ENCODE measurements at regions not wholly inside any gene's neighbourhood (a gene's known extent, or its start where the extent isn't known, plus 50 kb on each side); places are given as distances from the start of the nearest gene placed in this dataset.
"Not testable (repeated sequence)": the region's sequence is repeated elsewhere in the genome, so short reads cannot be mapped to it uniquely, and the experiment has no call there.

GRCh38 chr6:15748341-15748740 lies 85.5 kb upstream of the DTNBP1 start:
- TF ChIP-seq CTCF (IDR thresholded peaks at IDR 0.05) (no peak), POLR2A (IDR thresholded peaks at IDR 0.05) (no peak)
- ATAC-seq = peak; percentile 47
- intact Hi-C loops (cut with DNase I) = no loop called here

GRCh38 chr6:15747354-15747883 lies 84.6 kb upstream of the DTNBP1 start:
- ATAC-seq = no peak
- TF ChIP-seq POLR2A (IDR thresholded peaks at IDR 0.05) (no peak), CTCF (IDR thresholded peaks at IDR 0.05) (no peak)
- no peaks in the 10 kb centered on the region for H3K4me1 ChIP-seq
- no peaks in the 10 kb centered on the region for H3K27me3 ChIP-seq
- no peak for DNase-seq
- no peak overlapping the region for H3K27ac ChIP-seq
- H3K36me3 ChIP-seq (replicated peaks in 1 of 2; ENCODE audit: insufficient read depth in 1 of 2, low read depth in 2 of 2) = no peaks in the 10 kb centered on the region
- WGBS, 2 donors = 69 to 91% methylated on average over 2 of the region's 2 CpGs
- H3K4me3 ChIP-seq = no peak overlapping the region
- no peaks in the 10 kb centered on the region for H3K9me3 ChIP-seq
- intact Hi-C loops (cut with DNase I) = no loop called here

More at GRCh38 chr6:15748341-15748740, 85.5 kb upstream of the DTNBP1 start:
- Histone ChIP-seq H3K27ac (no peak overlapping the region), H3K9me3 (no peaks in the 10 kb centered on the region), H3K36me3 (replicated peaks in 1 of 2; ENCODE audit: insufficient read depth in 1 of 2, low read depth in 2 of 2) (no peaks in the 10 kb centered on the region), H3K27me3 (no peaks in the 10 kb centered on the region), H3K4me1 (no peaks in the 10 kb centered on the region), H3K4me3 (no peak overlapping the region)
- DNase-seq = peak in 2 of 4 donors; percentile 34 to 54
- WGBS, 2 donors = 59 to 61% methylated on average over 4 of the region's 4 CpGs

- H3K4me1 ChIP-seq = no peaks in the 10 kb centered on the region
- H3K27me3 ChIP-seq = no peaks in the 10 kb centered on the region
- no peaks in the 10 kb centered on the region for H3K9me3 ChIP-seq
- WGBS, 2 donors = 49 to 64% methylated on average over 3 of the region's 3 CpGs
- no peaks in the 10 kb centered on the region for H3K36me3 ChIP-seq (replicated peaks in 1 of 2; ENCODE audit: insufficient read depth in 1 of 2, low read depth in 2 of 2)
- TF ChIP-seq POLR2A (IDR thresholded peaks at IDR 0.05) (no peak), CTCF (IDR thresholded peaks at IDR 0.05) (no peak)
- intact Hi-C loops (cut with DNase I) = no loop called here
- DNase-seq = no peak
- no peak overlapping the region for H3K27ac ChIP-seq
- no peak overlapping the region for H3K4me3 ChIP-seq
- ATAC-seq = no peak
Observed at GRCh38 chr6:15745781-15746180, 83.0 kb upstream of the DTNBP1 start.

- Histone ChIP-seq H3K4me3 (no peak overlapping the region), H3K9me3 (no peaks in the 10 kb centered on the region), H3K36me3 (replicated peaks in 1 of 2; ENCODE audit: insufficient read depth in 1 of 2, low read depth in 2 of 2) (no peaks in the 10 kb centered on the region), H3K27me3 (no peaks in the 10 kb centered on the region), H3K4me1 (no peaks in the 10 kb centered on the region), H3K27ac (no peak overlapping the region)
- ATAC-seq (no peak), DNase-seq (no peak)
- no peak for TF ChIP-seq POLR2A (IDR thresholded peaks at IDR 0.05)
- 58 to 93% methylated on average over 4 of the region's 4 CpGs for WGBS, 2 donors
- intact Hi-C loops (cut with DNase I) = no loop called here
Observed at GRCh38 chr6:15744818-15745402, 82.1 kb upstream of the DTNBP1 start.

- H3K4me1 ChIP-seq; intact Hi-C loops (cut with DNase I); H3K27me3 ChIP-seq; H3K9me3 ChIP-seq; ATAC-seq; H3K4me3 ChIP-seq; H3K27ac ChIP-seq; H3K36me3 ChIP-seq (replicated peaks in 1 of 2; ENCODE audit: insufficient read depth in 1 of 2, low read depth in 2 of 2); DNase-seq: not testable (repeated sequence)
- WGBS, 2 donors = 65 to 82% methylated on average over 1 of the region's 1 CpG
Observed at GRCh38 chr6:15742013-15742412, 79.2 kb upstream of the DTNBP1 start.

- TF ChIP-seq POLR2A (IDR thresholded peaks at IDR 0.05) (no peak), CTCF (IDR thresholded peaks at IDR 0.05) (no peak)
- Histone ChIP-seq H3K27ac (no peak overlapping the region), H3K36me3 (replicated peaks in 1 of 2; ENCODE audit: insufficient read depth in 1 of 2, low read depth in 2 of 2) (no peaks in the 10 kb centered on the region), H3K9me3 (no peaks in the 10 kb centered on the region), H3K4me3 (no peak overlapping the region), H3K27me3 (no peaks in the 10 kb centered on the region), H3K4me1 (peaks cover 2% of the 10 kb centered on the region)
- DNase-seq = no peak
- intact Hi-C loops (cut with DNase I) = no loop called here
- ATAC-seq = no peak
Observed at GRCh38 chr6:15741405-15741804, 78.6 kb upstream of the DTNBP1 start.

Data from body of pancreas (tissue), 4 donors.